Right atrium auricular region (tissue), 2 donors: ENCODE measurements at regions not wholly inside any gene's neighbourhood (a gene's known extent, or its start where the extent isn't known, plus 50 kb on each side); places are given as distances from the start of the nearest gene placed in this dataset.

Experiments used
- DNase-seq: peaks from one replicate; pipeline ENCODE4 v3.0.0-alpha.2; 2019; ENCODE audit warnings: low spot score
- H3K27ac ChIP-seq, 2 donors: fragments of 200-600 bp; sonication (generic); 1 replicate in 1 of 2; 2 replicates in 1 of 2; pipeline ENCODE4 v1.5.1; 2016 to 2019
- H3K27me3 ChIP-seq, 2 donors: fragments of 200-600 bp; sonication (generic); one replicate each; pipeline versions ENCODE4 v1.5.1 to v1.6.0; 2017 to 2019
- H3K36me3 ChIP-seq: fragments of 200-600 bp; sonication (generic); one replicate; pipeline ENCODE4 v1.5.1; 2016
- H3K4me1 ChIP-seq, 2 donors: fragments of 200-600 bp; sonication (generic); one replicate each; pipeline versions ENCODE4 v1.5.1 to v1.6.0; 2017 to 2019
- H3K4me3 ChIP-seq, 2 donors: fragments of 200-600 bp; sonication (generic); 1 replicate in 1 of 2; 2 replicates in 1 of 2; pipeline ENCODE4 v1.5.1; 2017 to 2019; ENCODE audit warnings: mild to moderate bottlenecking in 1 of 2, moderate library complexity in 1 of 2
- H3K9me3 ChIP-seq, 2 donors: fragments of 200-600 bp; sonication (generic); one replicate each; pipeline ENCODE4 v1.5.1; 2019
- CTCF ChIP-seq, 2 donors: fragments of 200-600 bp; sonication (generic); IDR thresholded peaks; one replicate each; pipeline ENCODE4 v1.5.1; 2019; ENCODE audit warnings: antibody characterized with exemption in 2 of 2

DNA sequence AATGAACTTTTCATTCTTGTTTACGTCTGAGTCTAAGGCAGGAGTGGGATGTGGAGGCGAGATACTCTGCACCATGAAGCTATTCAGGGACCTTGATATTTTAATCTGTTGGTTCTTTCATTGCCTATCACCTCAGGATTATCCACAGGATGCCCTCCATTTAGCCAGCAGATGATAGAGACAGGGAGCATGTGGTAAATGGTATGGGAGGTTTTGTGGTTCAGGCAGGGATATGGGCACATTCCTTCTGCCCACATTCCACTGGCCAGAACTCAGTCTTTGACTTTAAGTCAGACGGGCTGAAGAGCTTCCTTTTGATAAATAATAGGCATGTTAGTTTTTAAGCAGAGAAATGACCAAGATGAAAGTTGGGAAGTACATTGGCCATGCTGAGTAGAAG, 548.0 kb upstream of the CCDC54 start:
- Histone ChIP-seq H3K27ac (no peak overlapping the region), H3K36me3 (no peaks in the 10 kb centered on the region), H3K27me3 (no peaks in the 10 kb centered on the region), H3K4me3 (no peak overlapping the region), H3K9me3 (no peaks in the 10 kb centered on the region), H3K4me1 (no peaks in the 10 kb centered on the region)
- no peak for DNase-seq
- no peak for TF ChIP-seq CTCF (IDR thresholded peaks at IDR 0.05)

DNA sequence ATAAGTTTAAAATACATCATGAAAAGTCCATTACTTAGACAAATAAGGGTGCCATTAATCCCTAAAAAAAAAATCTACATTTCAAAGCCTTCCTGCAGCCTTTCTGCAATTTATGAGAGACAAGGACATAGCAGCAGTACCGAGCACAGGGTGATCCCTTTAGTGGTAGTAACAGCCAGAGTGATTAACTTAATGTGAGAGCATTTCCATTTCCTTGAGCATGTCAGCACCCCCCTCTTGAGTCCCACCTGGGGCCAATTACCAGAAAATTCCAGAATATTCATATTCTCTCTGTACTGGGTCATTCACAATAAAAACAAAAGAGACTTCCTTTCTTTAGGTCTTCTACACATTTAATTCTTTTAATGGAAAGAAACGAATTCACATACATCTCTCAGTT, 546.9 kb upstream of the CCDC54 start:
- no peaks in the 10 kb centered on the region for H3K9me3 ChIP-seq
- no peaks in the 10 kb centered on the region for H3K4me1 ChIP-seq
- TF ChIP-seq CTCF (IDR thresholded peaks at IDR 0.05) = no peak
- no peak overlapping the region for H3K27ac ChIP-seq
- no peaks in the 10 kb centered on the region for H3K36me3 ChIP-seq
- H3K4me3 ChIP-seq = no peak overlapping the region
- H3K27me3 ChIP-seq = no peaks in the 10 kb centered on the region
- DNase-seq = no peak

- DNase-seq = no peak
- H3K27ac ChIP-seq = no peak overlapping the region
- H3K27me3 ChIP-seq = no peaks in the 10 kb centered on the region
- H3K36me3 ChIP-seq = no peaks in the 10 kb centered on the region
- no peak for TF ChIP-seq CTCF (IDR thresholded peaks at IDR 0.05)
- no peaks in the 10 kb centered on the region for H3K9me3 ChIP-seq
- peaks cover 0 to 11% of the 10 kb centered on the region in 2 donors for H3K4me1 ChIP-seq
- no peak overlapping the region for H3K4me3 ChIP-seq
Observed at GRCh38 chr3:106836906-106837305, 540.3 kb upstream of the CCDC54 start.

DNA sequence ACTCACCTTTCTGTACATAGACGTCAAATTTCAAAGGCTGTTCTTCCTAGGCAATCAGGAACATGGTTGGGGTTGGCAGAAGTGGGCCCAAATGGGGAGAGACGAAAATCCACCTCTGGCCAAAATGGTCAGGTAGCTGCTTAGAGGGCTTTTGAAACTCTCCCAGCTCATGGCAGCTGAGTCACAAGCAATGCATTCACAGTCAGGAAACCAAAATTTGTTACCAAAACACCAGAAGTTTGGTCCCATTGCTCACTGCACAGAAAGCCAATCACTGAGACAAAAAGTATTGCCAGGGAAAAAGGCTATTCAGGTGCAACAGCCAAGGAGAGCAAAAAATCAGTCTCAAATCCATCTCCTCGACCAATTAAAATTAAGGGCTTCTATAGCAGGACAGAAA, 539.6 kb upstream of the CCDC54 start:
- Histone ChIP-seq H3K9me3 (no peaks in the 10 kb centered on the region), H3K4me3 (no peak overlapping the region), H3K27me3 (no peaks in the 10 kb centered on the region), H3K27ac (no peak overlapping the region), H3K36me3 (no peaks in the 10 kb centered on the region), H3K4me1 (peaks cover 0 to 11% of the 10 kb centered on the region in 2 donors)
- no peak for TF ChIP-seq CTCF (IDR thresholded peaks at IDR 0.05)
- no peak for DNase-seq

- no peaks in the 10 kb centered on the region for H3K27me3 ChIP-seq
- no peaks in the 10 kb centered on the region for H3K9me3 ChIP-seq
- no peak for TF ChIP-seq CTCF (IDR thresholded peaks at IDR 0.05)
- H3K4me3 ChIP-seq = no peak overlapping the region
- H3K36me3 ChIP-seq = no peaks in the 10 kb centered on the region
- no peak overlapping the region for H3K27ac ChIP-seq
- peaks cover 0 to 11% of the 10 kb centered on the region in 2 donors for H3K4me1 ChIP-seq
- no peak for DNase-seq
Observed at GRCh38 chr3:106839576-106840280, 537.5 kb upstream of the CCDC54 start.

GRCh38 chr3:106840319-106840718, 536.9 kb upstream of the CCDC54 start:
- Histone ChIP-seq H3K27ac (no peak overlapping the region), H3K36me3 (no peaks in the 10 kb centered on the region), H3K27me3 (no peaks in the 10 kb centered on the region), H3K4me1 (peaks cover 0 to 11% of the 10 kb centered on the region in 2 donors), H3K9me3 (no peaks in the 10 kb centered on the region), H3K4me3 (no peak overlapping the region)
- TF ChIP-seq CTCF (IDR thresholded peaks at IDR 0.05) = no peak
- no peak for DNase-seq
